Adrenal gland (tissue), 9 donors: ENCODE measurements at regions not wholly inside any gene's neighbourhood (a gene's known extent, or its start where the extent isn't known, plus 50 kb on each side); places are given as distances from the start of the nearest gene placed in this dataset.
A peak's percentile ranks its signal among the peaks of the same experiment; 100 is the strongest.

ENCODE experiments used
- DNase-seq, 7 donors: peaks; one replicate each; pipeline ENCODE4 v3.0.0-alpha.2; 2019 to 2020
- H3K27ac ChIP-seq, 5 donors: fragments of 200-600 bp; sonication (generic) in 4 of 5; 1 replicate in 3 of 5; 2 replicates in 2 of 5; pipeline versions ENCODE4 v1.5.1 to v1.8.0; 2016 to 2020; ENCODE audit warnings: mild to moderate bottlenecking in 1 of 5
- H3K27me3 ChIP-seq: fragments of 200-600 bp; 2 replicates; pipeline ENCODE4 v1.8.0; 2021
- H3K36me3 ChIP-seq, 2 donors: fragments of 200-600 bp; replicated peaks in 1 of 2; 1 replicate in 1 of 2; 2 replicates in 1 of 2; pipeline versions ENCODE4 v1.5.1 to v1.8.0; 2018 to 2022
- H3K4me1 ChIP-seq, 2 donors: fragments of 200-600 bp; replicated peaks in 1 of 2; 1 replicate in 1 of 2; 2 replicates in 1 of 2; pipeline versions ENCODE4 v1.5.1 to v1.8.0; 2018 to 2021
- H3K4me3 ChIP-seq, 4 donors: fragments of 200-600 bp; sonication (generic) in 3 of 4; one replicate each; pipeline ENCODE4 v1.5.1; 2016 to 2018
- H3K9me3 ChIP-seq, 3 donors: fragments of 200-600 bp; sonication (generic) in 1 of 3; replicated peaks in 1 of 3; 1 replicate in 2 of 3; 2 replicates in 1 of 3; pipeline versions ENCODE4 v1.5.1 to v1.8.0; 2016 to 2021
- POLR2A ChIP-seq, 2 donors: fragments of 450-650 bp; IDR thresholded peaks; one replicate each; pipeline ENCODE4 v1.6.1; 2017; ENCODE audit warnings: antibody characterized with exemption in 2 of 2, mild to moderate bottlenecking in 2 of 2, moderate library complexity in 1 of 2
- WGBS, 4 donors: extraction: QIAGEN DNeasy Blood & Tissue Kit in 2 of 4; methylation state at CpG; one replicate each; pipeline versions ENCODE4 v1.1.5 to v1.1.7; 2013 to 2017; 5-methylcytosine and 5-hydroxymethylcytosine counted together
- intact Hi-C, 2 donors: fragments of 100-400 bp; cut with DNase I; formaldehyde crosslinking; loops; one replicate each; pipeline versions ENCODE4 v1.14.1 to v1.15.0; 2022 to 2023
- TF ChIP-seq, protein P1 (sequence below), 6 experiments: fragments of 450-650 bp in 4 of 6; fragments of 200-600 bp in 2 of 6; sonication (generic) in 1 of 6; IDR thresholded peaks; 1 replicate in 5 of 6; 2 replicates in 1 of 6; pipeline versions ENCODE4 v1.5.1 to v1.8.0; 2016 to 2021; ENCODE audit warnings: antibody characterized with exemption in 6 of 6, mild to moderate bottlenecking in 2 of 6, moderate library complexity in 1 of 6
- donor health status: healthy with polysubstance abuse.
- donor health status: Bipolar disorder and iron deficiency.
- donor health status: DM: yes; HTN: yes; CAD: no.
- donor health status: DM: no; HTN: no; CAD: no.
- donor health status: DM: no; HTN: no; CAD: no.

DNA sequence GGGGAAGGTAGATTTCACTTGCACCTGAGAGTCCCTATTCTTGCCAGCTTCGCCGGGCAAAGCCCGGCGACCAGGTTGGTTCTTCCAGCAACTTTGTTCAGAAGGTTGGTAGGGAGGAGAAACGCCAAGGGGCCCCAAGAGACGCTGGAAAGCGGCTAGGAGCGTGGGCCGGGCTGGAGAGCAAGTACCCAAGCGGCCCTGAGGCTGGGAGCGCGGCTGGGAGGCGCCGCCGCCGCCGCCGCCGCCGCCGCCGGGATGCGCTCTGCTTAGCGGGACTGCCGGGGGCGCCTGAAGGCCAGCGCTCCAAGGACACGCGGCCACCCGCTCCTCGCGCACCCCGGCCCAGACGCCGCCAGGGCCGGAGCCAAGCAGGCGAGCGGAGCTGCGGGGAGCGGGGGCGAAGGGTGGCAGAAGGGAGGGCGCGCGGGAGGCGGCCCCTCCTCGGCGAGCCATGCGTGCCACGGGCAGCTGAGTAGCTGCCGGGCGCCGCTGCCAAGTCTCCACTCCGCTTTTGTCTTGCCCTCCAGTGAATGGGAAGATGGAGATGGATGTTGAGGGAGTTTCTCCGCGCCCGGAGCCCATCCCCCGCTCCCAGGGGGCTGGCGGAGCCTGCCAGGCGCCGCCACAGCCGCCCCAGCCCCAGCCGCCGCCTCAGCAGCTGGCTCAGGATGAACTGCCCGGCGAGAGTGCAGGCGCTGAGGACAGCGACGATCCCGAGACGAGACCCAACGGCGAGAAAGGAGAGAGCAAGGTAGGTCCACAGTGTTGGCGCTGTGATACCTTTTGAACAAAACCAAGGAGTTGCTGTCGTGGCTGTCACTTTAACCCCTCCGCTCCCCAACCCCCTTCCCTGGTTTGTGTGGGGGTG, 227.4 kb upstream of the AZI2 start:
- intact Hi-C loops = no loop called here
- 1 to 3% (median 1%) methylated on average over 11 to 75 of the region's 75 CpGs for WGBS, 4 donors
- TF ChIP-seq POLR2A (IDR thresholded peaks at IDR 0.05) = no peak
- TF ChIP-seq, protein P1, sequence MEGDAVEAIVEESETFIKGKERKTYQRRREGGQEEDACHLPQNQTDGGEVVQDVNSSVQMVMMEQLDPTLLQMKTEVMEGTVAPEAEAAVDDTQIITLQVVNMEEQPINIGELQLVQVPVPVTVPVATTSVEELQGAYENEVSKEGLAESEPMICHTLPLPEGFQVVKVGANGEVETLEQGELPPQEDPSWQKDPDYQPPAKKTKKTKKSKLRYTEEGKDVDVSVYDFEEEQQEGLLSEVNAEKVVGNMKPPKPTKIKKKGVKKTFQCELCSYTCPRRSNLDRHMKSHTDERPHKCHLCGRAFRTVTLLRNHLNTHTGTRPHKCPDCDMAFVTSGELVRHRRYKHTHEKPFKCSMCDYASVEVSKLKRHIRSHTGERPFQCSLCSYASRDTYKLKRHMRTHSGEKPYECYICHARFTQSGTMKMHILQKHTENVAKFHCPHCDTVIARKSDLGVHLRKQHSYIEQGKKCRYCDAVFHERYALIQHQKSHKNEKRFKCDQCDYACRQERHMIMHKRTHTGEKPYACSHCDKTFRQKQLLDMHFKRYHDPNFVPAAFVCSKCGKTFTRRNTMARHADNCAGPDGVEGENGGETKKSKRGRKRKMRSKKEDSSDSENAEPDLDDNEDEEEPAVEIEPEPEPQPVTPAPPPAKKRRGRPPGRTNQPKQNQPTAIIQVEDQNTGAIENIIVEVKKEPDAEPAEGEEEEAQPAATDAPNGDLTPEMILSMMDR (IDR thresholded peaks at IDR 0.05) = no peak
- peak overlapping the region in 2 of 4 donors; percentile 23 to 51 for H3K4me3 ChIP-seq
- peak overlapping the region in 1 of 5 donors; percentile 47 for H3K27ac ChIP-seq
- DNase-seq = peak in 5 of 7 donors; percentile 2 to 61 (median 18)
- peaks cover 7 to 14% of the 10 kb centered on the region in 2 donors for H3K4me1 ChIP-seq
- H3K27me3 ChIP-seq = peaks cover 12% of the 10 kb centered on the region
- no peaks in the 10 kb centered on the region for H3K9me3 ChIP-seq
- no peaks in the 10 kb centered on the region for H3K36me3 ChIP-seq

DNA sequence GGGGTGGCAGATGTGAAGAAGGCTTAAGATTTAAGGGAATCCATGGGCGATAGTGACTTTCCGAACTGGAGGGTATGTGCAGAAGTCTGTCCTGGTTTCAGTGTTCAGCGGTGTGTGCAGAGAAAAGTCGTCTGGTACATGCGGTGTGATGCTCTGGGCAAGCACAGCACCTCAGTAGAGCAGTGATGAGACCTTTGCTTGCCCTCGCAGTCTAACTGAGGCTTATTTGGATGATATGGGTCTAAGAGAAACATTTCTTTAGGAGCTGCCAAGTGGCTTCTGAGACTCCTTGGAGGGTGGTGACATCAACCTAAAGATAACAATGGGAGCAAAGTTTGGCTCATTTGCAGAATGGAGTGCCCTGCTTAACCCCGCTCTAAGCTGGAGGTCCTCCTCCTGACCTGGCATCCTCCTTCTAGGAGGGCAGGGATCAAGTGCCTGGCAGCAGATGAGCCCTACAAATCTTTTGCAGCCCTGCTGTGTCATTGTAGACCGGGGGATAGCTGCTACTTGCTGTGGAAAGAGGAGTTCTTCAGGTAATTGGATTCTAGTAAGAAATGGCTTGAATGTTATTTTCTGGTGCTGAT, 228.1 kb upstream of the AZI2 start:
- intact Hi-C loops = no loop called here
- WGBS, 4 donors = 9 to 15% (median 12%) methylated on average over 8 of the region's 8 CpGs
- Histone ChIP-seq H3K27me3 (peaks cover 12% of the 10 kb centered on the region), H3K27ac (peak overlapping the region in 1 of 5 donors; percentile 47), H3K4me1 (peaks cover 7 to 14% of the 10 kb centered on the region in 2 donors), H3K4me3 (peak overlapping the region in 2 of 4 donors; percentile 23 to 51), H3K36me3 (no peaks in the 10 kb centered on the region), H3K9me3 (no peaks in the 10 kb centered on the region)
- DNase-seq = no peak
- TF ChIP-seq, protein P1 (IDR thresholded peaks at IDR 0.05) = no peak
- no peak for TF ChIP-seq POLR2A (IDR thresholded peaks at IDR 0.05)

DNA sequence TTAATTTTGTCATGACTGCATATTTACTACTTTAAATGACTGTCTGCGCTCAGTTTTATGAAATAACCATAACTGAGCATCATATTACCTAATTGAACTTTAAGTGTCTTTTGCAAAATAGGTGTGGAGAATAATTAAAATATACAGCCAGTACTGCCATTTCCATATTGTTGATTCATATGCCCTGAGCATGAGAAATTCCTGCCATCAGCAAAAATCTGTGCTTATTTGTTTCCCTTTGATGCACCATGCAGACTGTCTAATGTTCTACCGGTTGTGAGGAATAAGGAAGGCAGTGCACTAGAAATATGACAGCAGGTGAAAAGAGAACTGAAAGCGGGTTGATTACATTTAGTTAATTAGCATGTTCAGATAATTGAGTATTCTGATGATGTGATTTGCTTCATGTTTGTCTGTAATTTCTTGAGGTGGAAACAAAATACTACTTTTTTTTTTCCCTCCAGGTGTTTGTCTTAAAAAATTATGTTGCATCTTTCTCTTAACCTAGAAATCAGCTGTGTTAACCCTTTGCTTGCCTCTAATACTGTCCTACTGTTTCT, 229.4 kb upstream of the AZI2 start:
- intact Hi-C loops = no loop called here
- TF ChIP-seq, protein P1 (IDR thresholded peaks at IDR 0.05) = no peak
- no peak for TF ChIP-seq POLR2A (IDR thresholded peaks at IDR 0.05)
- H3K9me3 ChIP-seq = no peaks in the 10 kb centered on the region
- no peak for DNase-seq
- no peak overlapping the region for H3K27ac ChIP-seq
- no peaks in the 10 kb centered on the region for H3K36me3 ChIP-seq
- WGBS, 4 donors = 64 to 77% (median 72%) methylated on average over 3 of the region's 3 CpGs
- peaks cover 12% of the 10 kb centered on the region for H3K27me3 ChIP-seq
- H3K4me3 ChIP-seq = no peak overlapping the region
- peaks cover 7 to 14% of the 10 kb centered on the region in 2 donors for H3K4me1 ChIP-seq

DNA sequence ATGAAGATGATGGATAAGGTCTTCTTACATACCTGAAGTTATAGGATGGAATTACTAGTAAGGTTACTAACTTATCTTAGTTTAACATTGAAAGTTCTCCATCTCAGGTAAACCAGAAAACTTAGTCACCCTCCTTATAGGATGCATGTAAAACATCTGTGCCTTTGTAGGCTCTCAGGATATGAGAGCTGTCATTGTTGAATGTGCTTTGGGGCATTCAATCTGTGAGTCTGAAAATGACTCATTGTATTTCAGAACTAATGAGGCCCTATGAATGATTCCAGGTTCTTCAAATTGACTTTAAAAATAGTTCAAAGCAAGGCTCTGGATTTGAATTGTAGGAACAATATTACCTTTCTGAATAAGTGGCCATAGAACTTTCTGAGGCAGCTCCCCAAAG, 237.7 kb upstream of the AZI2 start:
- Histone ChIP-seq H3K4me3 (no peak overlapping the region), H3K9me3 (no peaks in the 10 kb centered on the region), H3K36me3 (no peaks in the 10 kb centered on the region), H3K27me3 (no peaks in the 10 kb centered on the region), H3K4me1 (no peaks in the 10 kb centered on the region), H3K27ac (no peak overlapping the region)
- intact Hi-C loops = no loop called here
- no peak for TF ChIP-seq POLR2A (IDR thresholded peaks at IDR 0.05)
- TF ChIP-seq, protein P1 (IDR thresholded peaks at IDR 0.05) = no peak
- no peak for DNase-seq
